HCT116 (cell line): ENCODE measurements at regions not wholly inside any gene's neighbourhood (a gene's known extent, or its start where the extent isn't known, plus 50 kb on each side); places are given as distances from the start of the nearest gene placed in this dataset.

Experiments used
- ATAC-seq: fragments of 200-7000 bp; cut with Tn5 transposase; 2 replicates; pipeline ENCODE4 v1.9.1; 2020; ENCODE audit warnings: mild to moderate bottlenecking, moderate library complexity
- BruUV-seq: library from RNA; stranded (reverse); fragments of 400-500 nt; replicated peaks from 2 replicates; lab custom pipeline; 2021; lab: Mats Ljungman, UMichigan
- CTCF ChIA-PET: fragments of 300-600 bp; sonication (Branson Sonifier 250); formaldehyde crosslinking; loops from one replicate; lab custom pipeline; 2021; ENCODE audit warnings: antibody characterized with exemption; lab: Charles Lee
- POLR2A ChIA-PET: fragments of 300-600, 350-600 bp; sonication (Branson Sonifier 250); formaldehyde crosslinking; loops from one replicate; lab custom pipeline; 2021; ENCODE audit warnings: antibody characterized with exemption; lab: Charles Lee
- RAD21 ChIA-PET, 2 experiments: fragments of 300-600 bp; sonication (Branson Sonifier 250); formaldehyde crosslinking; loops; one replicate each; lab custom pipeline; 2023; ENCODE audit warnings: low total read pairs in 2 of 2; ENCODE audit not compliant: uncharacterized antibody in 2 of 2, unreplicated experiment in 2 of 2, low non-redundant PET in 1 of 2; lab: Charles Lee
- DNase-seq: peaks from one replicate; pipeline ENCODE4 v3.0.0-alpha.2; 2010; ENCODE audit warnings: low read depth, low spot score
- H2AFZ ChIP-seq: fragments of 200-600 bp; shearing (Covaris generic), sonication (generic); 2 replicates; pipeline ENCODE4 v1.6.1; 2017; ENCODE audit warnings: low read depth, mixed run types, mixed read lengths, antibody characterized with exemption, low read length; ENCODE audit not compliant: poor library complexity, severe bottlenecking
- H3K27ac ChIP-seq: 2 replicates; pipeline ENCODE4 v1.5.1; 2012; ENCODE audit warnings: low read depth, low read length
- H3K27me3 ChIP-seq: fragments of 200-600 bp; sonication (generic); 2 replicates; pipeline ENCODE4 v1.6.1; 2016; ENCODE audit warnings: mixed run types, low read length, mixed read lengths; ENCODE audit not compliant: insufficient read depth
- H3K36me3 ChIP-seq, 2 experiments: fragments of 200-500 bp in 1 of 2; fragments of 200-600 bp in 1 of 2; sonication (Bioruptor generic) in 1 of 2; sonication (generic) in 1 of 2; 2 replicates each; pipeline versions ENCODE4 v1.5.1 to v1.6.1; 2014 to 2016; ENCODE audit warnings: low read length in 2 of 2, inconsistent platforms in 1 of 2, mixed read lengths in 1 of 2, mixed run types in 1 of 2; ENCODE audit not compliant: insufficient read depth in 2 of 2, control insufficient read depth in 1 of 2
- H3K4me1 ChIP-seq, 2 experiments: fragments of 200-600 bp in 1 of 2; sonication (generic) in 1 of 2; 2 replicates each; pipeline versions ENCODE4 v1.5.1 to v1.6.1; 2012 to 2017; ENCODE audit warnings: low read length in 2 of 2, inconsistent platforms in 1 of 2, mild to moderate bottlenecking in 1 of 2, mixed read lengths in 1 of 2, mixed run types in 1 of 2, moderate library complexity in 1 of 2; ENCODE audit not compliant: insufficient read depth in 2 of 2, control insufficient read depth in 1 of 2
- H3K4me2 ChIP-seq: fragments of 200-600 bp; sonication (generic); 2 replicates; pipeline ENCODE4 v1.6.1; 2017; ENCODE audit warnings: mixed run types, low read length, mixed read lengths
- H3K4me3 ChIP-seq, 2 experiments: fragments of 200-600 bp in 1 of 2; sonication (generic) in 1 of 2; replicated peaks in 1 of 2; 2 replicates each; pipeline ENCODE4 v1.5.1; 2011 to 2016; ENCODE audit warnings: low read length in 2 of 2, control low read depth in 1 of 2, low read depth in 1 of 2, mild to moderate bottlenecking in 1 of 2, mixed read lengths in 1 of 2, mixed run types in 1 of 2
- H3K79me2 ChIP-seq: fragments of 200-600 bp; sonication (generic); 2 replicates; pipeline ENCODE4 v1.6.1; 2017; ENCODE audit warnings: mild to moderate bottlenecking, mixed run types, low read length, moderate library complexity, mixed read lengths; ENCODE audit not compliant: insufficient read depth
- H3K9ac ChIP-seq: fragments of 200-600 bp; sonication (generic); 2 replicates; pipeline ENCODE4 v1.6.1; 2016; ENCODE audit warnings: low read length, mixed read lengths
- H3K9me2 ChIP-seq: fragments of 200-600 bp; sonication (generic), shearing (Covaris generic); 2 replicates; pipeline ENCODE4 v1.6.1; 2017; ENCODE audit warnings: mixed run types, mild to moderate bottlenecking, moderate library complexity; ENCODE audit not compliant: insufficient read depth
- H3K9me3 ChIP-seq, 2 experiments: fragments of 200-500 bp in 1 of 2; fragments of 200-600 bp in 1 of 2; sonication (Bioruptor generic) in 1 of 2; sonication (generic) in 1 of 2; 2 replicates each; pipeline ENCODE4 v1.6.1; 2014 to 2017; ENCODE audit warnings: low read length in 2 of 2, mixed read lengths in 2 of 2, inconsistent platforms in 1 of 2, low read depth in 1 of 2, mild to moderate bottlenecking in 1 of 2, mixed run types in 1 of 2, moderate library complexity in 1 of 2; ENCODE audit not compliant: control insufficient read depth in 1 of 2, insufficient read depth in 1 of 2
- H4K20me1 ChIP-seq: fragments of 200-600 bp; sonication (generic), shearing (Covaris generic); 2 replicates; pipeline ENCODE4 v1.6.1; 2017; ENCODE audit warnings: mixed run types, mild to moderate bottlenecking, moderate library complexity; ENCODE audit not compliant: insufficient read depth
- CBX3 ChIP-seq: IDR thresholded peaks from 2 replicates; pipeline ENCODE4 v1.6.1; 2012; ENCODE audit warnings: low read depth
- ELF1 ChIP-seq: IDR thresholded peaks from 2 replicates; pipeline ENCODE4 v1.6.1; 2012; ENCODE audit warnings: low read depth, borderline replicate concordance
- EZH2 ChIP-seq: fragments of 200-600 bp; sonication (generic); IDR thresholded peaks from 2 replicates; pipeline ENCODE4 v1.6.1; 2017; ENCODE audit warnings: antibody characterized with exemption, mixed run types
- EZH2phosphoT487 ChIP-seq: fragments of 200-600 bp; IDR thresholded peaks from 2 replicates; pipeline ENCODE4 v1.6.1; 2018; ENCODE audit warnings: antibody characterized with exemption, borderline replicate concordance
- FOSL1 ChIP-seq: IDR thresholded peaks from 2 replicates; pipeline ENCODE4 v1.6.1; 2012; ENCODE audit warnings: low read depth
- JUND ChIP-seq: IDR thresholded peaks from 2 replicates; pipeline ENCODE4 v1.6.1; 2012
- POLR2A ChIP-seq: IDR thresholded peaks from 2 replicates; pipeline ENCODE4 v1.7.0; 2011; ENCODE audit warnings: borderline replicate concordance; ENCODE audit not compliant: insufficient read depth, insufficient read length; ENCODE audit errors: extremely low read depth
- POLR2AphosphoS5 ChIP-seq: IDR thresholded peaks from 2 replicates; pipeline ENCODE4 v1.6.1; 2011; ENCODE audit warnings: mild to moderate bottlenecking, low read depth, low read length, moderate library complexity
- RAD21 ChIP-seq: IDR thresholded peaks from 2 replicates; pipeline ENCODE4 v1.6.1; 2012; ENCODE audit warnings: low read depth, mild to moderate bottlenecking
- SIN3A ChIP-seq: IDR thresholded peaks from 2 replicates; pipeline ENCODE4 v1.6.1; 2012; ENCODE audit warnings: low read depth
- SP1 ChIP-seq: IDR thresholded peaks from 2 replicates; pipeline ENCODE4 v1.6.1; 2012; ENCODE audit warnings: low read depth
- SRF ChIP-seq: IDR thresholded peaks from 2 replicates; pipeline ENCODE4 v1.6.1; 2012; ENCODE audit warnings: low read depth
- TCF7L2 ChIP-seq: IDR thresholded peaks from 2 replicates; pipeline ENCODE4 v1.7.0; 2011; ENCODE audit warnings: borderline replicate concordance, inconsistent platforms; ENCODE audit not compliant: insufficient read depth, insufficient read length; ENCODE audit errors: extremely low read depth
- ZFX ChIP-seq: fragments of 450-650 bp; IDR thresholded peaks from 2 replicates; pipeline ENCODE4 v1.6.1; 2017
- ZNF274 ChIP-seq: fragments of 200-500 bp; sonication (Bioruptor generic); IDR thresholded peaks from 2 replicates; pipeline ENCODE4 v1.6.1; 2014; ENCODE audit warnings: mild to moderate bottlenecking, low read depth, low read length, inconsistent platforms
- intact Hi-C: fragments of 100-400 bp; cut with micrococcal nuclease; formaldehyde crosslinking; loops from 2 replicates; pipeline ENCODE4 v1.10.0; 2022
- TF ChIP-seq, protein P1 (sequence below): IDR thresholded peaks from 2 replicates; pipeline ENCODE4 v1.6.1; 2012
- TF ChIP-seq, protein P2 (sequence below), 3 experiments: fragments of 200-600 bp in 1 of 3; sonication (generic) in 1 of 3; IDR thresholded peaks in 2 of 3; conservative IDR thresholded peaks in 1 of 3; 2 replicates each; pipeline ENCODE4 v1.5.1; 2012 to 2017; ENCODE audit warnings: low read depth in 2 of 3, low read length in 2 of 3, antibody characterized with exemption in 1 of 3, borderline replicate concordance in 1 of 3, control low read depth in 1 of 3, mild to moderate bottlenecking in 1 of 3, mixed read lengths in 1 of 3, mixed run types in 1 of 3, moderate library complexity in 1 of 3; ENCODE audit not compliant: insufficient read depth in 1 of 3
- TF ChIP-seq, protein P3 (sequence below): IDR thresholded peaks from 2 replicates; pipeline ENCODE4 v1.6.1; 2012; ENCODE audit warnings: low read depth
- TF ChIP-seq, protein P4 (sequence below): IDR thresholded peaks from 2 replicates; pipeline ENCODE4 v1.6.1; 2012

DNA sequence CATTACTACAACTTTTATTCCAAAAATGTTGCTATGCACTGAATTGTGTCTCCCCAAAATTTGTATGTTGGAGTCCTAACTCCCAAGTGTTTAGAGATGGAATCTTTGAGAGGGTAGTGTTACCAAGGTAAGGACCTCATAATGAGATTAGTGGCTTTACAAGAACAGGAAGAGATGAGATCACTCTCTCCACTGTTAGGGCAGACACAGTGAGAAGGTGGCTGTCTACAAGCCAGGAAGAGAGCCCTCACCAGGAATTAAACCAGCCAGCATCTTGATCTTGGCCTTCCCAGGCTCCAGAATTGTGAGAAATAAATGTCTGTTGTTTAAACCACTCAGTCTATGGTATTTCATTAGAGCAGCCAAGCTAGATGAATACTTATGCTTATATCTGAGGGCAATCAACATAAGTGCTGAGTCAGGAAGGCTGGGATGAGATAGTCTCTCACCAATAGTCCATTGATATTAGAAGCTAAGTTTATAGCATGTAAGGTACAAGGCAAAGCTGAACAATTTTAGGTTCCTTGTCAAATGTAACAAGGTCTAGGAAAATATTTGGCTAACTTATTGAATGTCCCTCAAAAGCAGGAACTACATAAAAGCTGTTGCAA is 317.6 kb upstream of the REG3G start:
- CTCF ChIA-PET, result no interaction called here
- Histone ChIP-seq H3K9me2 (no peaks in the 10 kb centered on the region), H2AFZ (no peak overlapping the region), H3K27me3 (no peaks in the 10 kb centered on the region), H3K36me3 (no peaks in the 10 kb centered on the region), H4K20me1 (no peaks in the 10 kb centered on the region), H3K79me2 (no peaks in the 10 kb centered on the region), H3K4me3 (no peak overlapping the region), H3K4me1 (no peaks in the 10 kb centered on the region), H3K27ac (no peak overlapping the region), H3K9ac (no peak overlapping the region), H3K9me3 (peaks cover 2 to 4% of the 10 kb centered on the region in 2 experiments; a peak in 2 of 4 replicates), H3K4me2 (no peak overlapping the region)
- RAD21 ChIA-PET, result no interaction called here
- ATAC-seq, result no peak
- no peak for DNase-seq
- TF ChIP-seq, protein P1, sequence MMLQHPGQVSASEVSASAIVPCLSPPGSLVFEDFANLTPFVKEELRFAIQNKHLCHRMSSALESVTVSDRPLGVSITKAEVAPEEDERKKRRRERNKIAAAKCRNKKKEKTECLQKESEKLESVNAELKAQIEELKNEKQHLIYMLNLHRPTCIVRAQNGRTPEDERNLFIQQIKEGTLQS, result no peak
- TF ChIP-seq FOSL1 (no peak), EZH2 (no peak), TCF7L2 (no peak), ZFX (no peak), EZH2phosphoT487 (no peak), POLR2AphosphoS5 (no peak), JUND (no peak), CBX3 (no peak), SIN3A (no peak), SRF (no peak), RAD21 (no peak), ZNF274 (no peak), SP1 (no peak), ELF1 (no peak), POLR2A (no peak)
- TF ChIP-seq, protein P2, sequence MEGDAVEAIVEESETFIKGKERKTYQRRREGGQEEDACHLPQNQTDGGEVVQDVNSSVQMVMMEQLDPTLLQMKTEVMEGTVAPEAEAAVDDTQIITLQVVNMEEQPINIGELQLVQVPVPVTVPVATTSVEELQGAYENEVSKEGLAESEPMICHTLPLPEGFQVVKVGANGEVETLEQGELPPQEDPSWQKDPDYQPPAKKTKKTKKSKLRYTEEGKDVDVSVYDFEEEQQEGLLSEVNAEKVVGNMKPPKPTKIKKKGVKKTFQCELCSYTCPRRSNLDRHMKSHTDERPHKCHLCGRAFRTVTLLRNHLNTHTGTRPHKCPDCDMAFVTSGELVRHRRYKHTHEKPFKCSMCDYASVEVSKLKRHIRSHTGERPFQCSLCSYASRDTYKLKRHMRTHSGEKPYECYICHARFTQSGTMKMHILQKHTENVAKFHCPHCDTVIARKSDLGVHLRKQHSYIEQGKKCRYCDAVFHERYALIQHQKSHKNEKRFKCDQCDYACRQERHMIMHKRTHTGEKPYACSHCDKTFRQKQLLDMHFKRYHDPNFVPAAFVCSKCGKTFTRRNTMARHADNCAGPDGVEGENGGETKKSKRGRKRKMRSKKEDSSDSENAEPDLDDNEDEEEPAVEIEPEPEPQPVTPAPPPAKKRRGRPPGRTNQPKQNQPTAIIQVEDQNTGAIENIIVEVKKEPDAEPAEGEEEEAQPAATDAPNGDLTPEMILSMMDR (IDR thresholded peaks at IDR 0.05 in 2 of 3, conservative IDR thresholded peaks at IDR 0.05 in 1 of 3; ENCODE audit: borderline replicate concordance in 1 of 3, insufficient read depth in 1 of 3, low read depth in 2 of 3, low read length in 2 of 3), result no peak
- TF ChIP-seq, protein P3, sequence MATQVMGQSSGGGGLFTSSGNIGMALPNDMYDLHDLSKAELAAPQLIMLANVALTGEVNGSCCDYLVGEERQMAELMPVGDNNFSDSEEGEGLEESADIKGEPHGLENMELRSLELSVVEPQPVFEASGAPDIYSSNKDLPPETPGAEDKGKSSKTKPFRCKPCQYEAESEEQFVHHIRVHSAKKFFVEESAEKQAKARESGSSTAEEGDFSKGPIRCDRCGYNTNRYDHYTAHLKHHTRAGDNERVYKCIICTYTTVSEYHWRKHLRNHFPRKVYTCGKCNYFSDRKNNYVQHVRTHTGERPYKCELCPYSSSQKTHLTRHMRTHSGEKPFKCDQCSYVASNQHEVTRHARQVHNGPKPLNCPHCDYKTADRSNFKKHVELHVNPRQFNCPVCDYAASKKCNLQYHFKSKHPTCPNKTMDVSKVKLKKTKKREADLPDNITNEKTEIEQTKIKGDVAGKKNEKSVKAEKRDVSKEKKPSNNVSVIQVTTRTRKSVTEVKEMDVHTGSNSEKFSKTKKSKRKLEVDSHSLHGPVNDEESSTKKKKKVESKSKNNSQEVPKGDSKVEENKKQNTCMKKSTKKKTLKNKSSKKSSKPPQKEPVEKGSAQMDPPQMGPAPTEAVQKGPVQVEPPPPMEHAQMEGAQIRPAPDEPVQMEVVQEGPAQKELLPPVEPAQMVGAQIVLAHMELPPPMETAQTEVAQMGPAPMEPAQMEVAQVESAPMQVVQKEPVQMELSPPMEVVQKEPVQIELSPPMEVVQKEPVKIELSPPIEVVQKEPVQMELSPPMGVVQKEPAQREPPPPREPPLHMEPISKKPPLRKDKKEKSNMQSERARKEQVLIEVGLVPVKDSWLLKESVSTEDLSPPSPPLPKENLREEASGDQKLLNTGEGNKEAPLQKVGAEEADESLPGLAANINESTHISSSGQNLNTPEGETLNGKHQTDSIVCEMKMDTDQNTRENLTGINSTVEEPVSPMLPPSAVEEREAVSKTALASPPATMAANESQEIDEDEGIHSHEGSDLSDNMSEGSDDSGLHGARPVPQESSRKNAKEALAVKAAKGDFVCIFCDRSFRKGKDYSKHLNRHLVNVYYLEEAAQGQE, result no peak
- TF ChIP-seq, protein P4, sequence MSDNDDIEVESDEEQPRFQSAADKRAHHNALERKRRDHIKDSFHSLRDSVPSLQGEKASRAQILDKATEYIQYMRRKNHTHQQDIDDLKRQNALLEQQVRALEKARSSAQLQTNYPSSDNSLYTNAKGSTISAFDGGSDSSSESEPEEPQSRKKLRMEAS, result no peak
- no TSS peak for BruUV-seq
- intact Hi-C loops, result no loop called here
- POLR2A ChIA-PET, result no interaction called here
